Calu3 (cell line): ENCODE measurements at regions not wholly inside any gene's neighbourhood (a gene's known extent, or its start where the extent isn't known, plus 50 kb on each side); places are given as distances from the start of the nearest gene placed in this dataset.

Experiments
- BruUV-seq: library from RNA; stranded (reverse); fragments of 400-500 nt; replicated peaks from 2 replicates; lab custom pipeline; 2021; lab: Mats Ljungman, UMichigan
- CTCF ChIA-PET: fragments of 300-600 bp; sonication (Branson Sonifier 250); formaldehyde crosslinking; loops from one replicate; lab custom pipeline; 2022; ENCODE audit warnings: antibody characterized with exemption; lab: Charles Lee
- DNase-seq: peaks from one replicate; pipeline ENCODE4 v3.0.0; 2022
- H3K27ac Mint-ChIP-seq: one replicate; pipeline ENCODE4 v1.8.0; 2022; ENCODE audit warnings: mixed read lengths; ENCODE audit not compliant: unreplicated experiment
- H3K27me3 Mint-ChIP-seq: one replicate; pipeline ENCODE4 v1.8.0; 2022; ENCODE audit warnings: mixed read lengths; ENCODE audit not compliant: unreplicated experiment
- H3K36me3 Mint-ChIP-seq: one replicate; pipeline ENCODE4 v1.8.0; 2022; ENCODE audit warnings: mild to moderate bottlenecking, moderate library complexity, mixed read lengths; ENCODE audit not compliant: insufficient read depth, unreplicated experiment
- H3K4me1 Mint-ChIP-seq: one replicate; pipeline ENCODE4 v1.8.0; 2022; ENCODE audit warnings: mild to moderate bottlenecking, low read depth, mixed read lengths; ENCODE audit not compliant: unreplicated experiment
- H3K4me3 Mint-ChIP-seq: one replicate; pipeline ENCODE4 v1.8.0; 2022; ENCODE audit warnings: mild to moderate bottlenecking, low read depth, moderate library complexity, mixed read lengths; ENCODE audit not compliant: unreplicated experiment
- H3K9me3 Mint-ChIP-seq: one replicate; pipeline ENCODE4 v1.8.0; 2022; ENCODE audit warnings: low read depth, mixed read lengths; ENCODE audit not compliant: unreplicated experiment
- intact Hi-C: fragments of 100-400 bp; cut with micrococcal nuclease; formaldehyde crosslinking; loops from one replicate; pipeline ENCODE4 v1.10.0; 2022; ENCODE audit not compliant: unreplicated experiment
- TF ChIP-seq, protein P1 (sequence below): fragments of 200-600 bp; IDR thresholded peaks from one replicate; pipeline ENCODE4 v1.8.0; 2022; ENCODE audit warnings: antibody characterized with exemption; ENCODE audit not compliant: unreplicated experiment

DNA sequence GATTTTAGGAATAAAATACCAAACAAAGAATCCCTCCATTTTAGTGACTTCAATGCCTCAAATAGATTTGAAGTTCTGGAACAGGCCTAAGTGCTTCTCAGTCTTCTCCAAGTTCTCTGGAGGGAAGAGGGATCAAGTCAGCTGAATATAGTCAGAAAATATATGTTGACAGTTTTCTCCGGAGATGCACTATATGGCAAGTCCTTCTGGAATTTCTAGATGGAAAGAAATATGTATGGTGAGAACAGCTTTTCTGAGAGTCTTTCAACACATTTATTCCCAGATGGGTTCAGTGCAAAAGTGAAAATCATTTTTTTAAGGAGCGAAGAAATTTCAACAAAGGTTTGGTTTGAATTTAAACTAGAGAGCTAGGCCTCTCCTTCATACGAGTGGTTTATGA lies 317.4 kb upstream of the SLC30A5 start:
- CTCF ChIA-PET = no interaction called here
- intact Hi-C loops = no loop called here
- TF ChIP-seq, protein P1, sequence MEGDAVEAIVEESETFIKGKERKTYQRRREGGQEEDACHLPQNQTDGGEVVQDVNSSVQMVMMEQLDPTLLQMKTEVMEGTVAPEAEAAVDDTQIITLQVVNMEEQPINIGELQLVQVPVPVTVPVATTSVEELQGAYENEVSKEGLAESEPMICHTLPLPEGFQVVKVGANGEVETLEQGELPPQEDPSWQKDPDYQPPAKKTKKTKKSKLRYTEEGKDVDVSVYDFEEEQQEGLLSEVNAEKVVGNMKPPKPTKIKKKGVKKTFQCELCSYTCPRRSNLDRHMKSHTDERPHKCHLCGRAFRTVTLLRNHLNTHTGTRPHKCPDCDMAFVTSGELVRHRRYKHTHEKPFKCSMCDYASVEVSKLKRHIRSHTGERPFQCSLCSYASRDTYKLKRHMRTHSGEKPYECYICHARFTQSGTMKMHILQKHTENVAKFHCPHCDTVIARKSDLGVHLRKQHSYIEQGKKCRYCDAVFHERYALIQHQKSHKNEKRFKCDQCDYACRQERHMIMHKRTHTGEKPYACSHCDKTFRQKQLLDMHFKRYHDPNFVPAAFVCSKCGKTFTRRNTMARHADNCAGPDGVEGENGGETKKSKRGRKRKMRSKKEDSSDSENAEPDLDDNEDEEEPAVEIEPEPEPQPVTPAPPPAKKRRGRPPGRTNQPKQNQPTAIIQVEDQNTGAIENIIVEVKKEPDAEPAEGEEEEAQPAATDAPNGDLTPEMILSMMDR = no peak
- no peaks in the 10 kb centered on the region for H3K9me3 Mint-ChIP-seq
- no TSS peak for BruUV-seq
- H3K36me3 Mint-ChIP-seq = no peaks in the 10 kb centered on the region
- H3K27ac Mint-ChIP-seq = no peak overlapping the region
- no peaks in the 10 kb centered on the region for H3K4me1 Mint-ChIP-seq
- no peak overlapping the region for H3K4me3 Mint-ChIP-seq
- no peak for DNase-seq
- H3K27me3 Mint-ChIP-seq = no peaks in the 10 kb centered on the region

DNA sequence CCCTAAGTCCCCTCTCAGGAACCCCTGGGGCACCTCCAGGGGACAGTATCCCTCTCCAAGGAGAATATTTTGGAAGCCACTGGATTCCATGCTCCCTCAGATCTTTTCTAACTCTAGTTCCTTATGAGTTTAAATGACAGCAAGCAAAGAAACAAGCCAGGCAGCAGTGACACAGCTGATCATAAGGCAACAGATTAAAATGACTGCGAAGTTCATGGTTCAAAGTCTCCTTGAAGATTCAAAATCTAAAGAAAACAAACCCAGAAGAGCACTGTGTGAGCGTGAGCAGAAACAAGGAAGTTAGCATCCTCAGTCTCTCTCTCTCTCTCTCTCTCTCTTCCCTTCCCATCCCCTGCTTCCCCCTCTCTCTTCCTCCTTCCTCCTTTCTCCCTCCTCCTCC lies 316.7 kb upstream of the SLC30A5 start:
- BruUV-seq = no TSS peak
- Mint-ChIP-seq H3K27ac (no peak overlapping the region), H3K4me3 (no peak overlapping the region), H3K27me3 (no peaks in the 10 kb centered on the region), H3K4me1 (no peaks in the 10 kb centered on the region), H3K9me3 (no peaks in the 10 kb centered on the region), H3K36me3 (no peaks in the 10 kb centered on the region)
- TF ChIP-seq, protein P1 = no peak
- intact Hi-C loops = no loop called here
- CTCF ChIA-PET = interaction anchor here (0.6 to 0.7 kb wide), 3 partner anchors 58 to 136 kb away, joined by 3 to 4 read pairs (median 4); no protein-coding TSS in a partner anchor
- no peak for DNase-seq

GRCh38 chr5:68778484-68778883 lies 315.3 kb upstream of the SLC30A5 start:
- Mint-ChIP-seq H3K9me3 (no peaks in the 10 kb centered on the region), H3K27ac (no peak overlapping the region), H3K36me3 (no peaks in the 10 kb centered on the region), H3K4me1 (no peaks in the 10 kb centered on the region), H3K4me3 (no peak overlapping the region), H3K27me3 (no peaks in the 10 kb centered on the region)
- TF ChIP-seq, protein P1 = no peak
- intact Hi-C loops = no loop called here
- BruUV-seq = no TSS peak
- CTCF ChIA-PET = interaction anchor here (1.1 kb wide), 1 partner anchor 273 kb away, joined by 3 read pairs; no protein-coding TSS in a partner anchor
- no peak for DNase-seq

GRCh38 chr5:68780299-68780955 lies 313.4 kb upstream of the SLC30A5 start:
- H3K27ac Mint-ChIP-seq = no peak overlapping the region
- TF ChIP-seq, protein P1 = no peak
- DNase-seq = no peak
- H3K27me3 Mint-ChIP-seq = no peaks in the 10 kb centered on the region
- no peaks in the 10 kb centered on the region for H3K9me3 Mint-ChIP-seq
- H3K36me3 Mint-ChIP-seq = no peaks in the 10 kb centered on the region
- CTCF ChIA-PET = no interaction called here
- H3K4me3 Mint-ChIP-seq = no peak overlapping the region
- BruUV-seq = no TSS peak
- H3K4me1 Mint-ChIP-seq = no peaks in the 10 kb centered on the region
- intact Hi-C loops = no loop called here
